Mesendoderm (in vitro differentiated cells): ENCODE measurements at regions not wholly inside any gene's neighbourhood (a gene's known extent, or its start where the extent isn't known, plus 50 kb on each side); places are given as distances from the start of the nearest gene placed in this dataset.

ENCODE experiments used
- DNase-seq: peaks from one replicate; pipeline ENCODE4 v3.0.0; 2013
- H2AK5ac ChIP-seq: 2 replicates; pipeline ENCODE4 v1.6.1; 2013; ENCODE audit warnings: low read length, inconsistent platforms
- H2BK120ac ChIP-seq: 2 replicates; pipeline ENCODE4 v1.6.1; 2013; ENCODE audit warnings: low read depth, mild to moderate bottlenecking, low read length, moderate library complexity, mixed read lengths
- H2BK15ac ChIP-seq: replicated peaks from 2 replicates; pipeline ENCODE4 v1.6.1; 2013; ENCODE audit warnings: low read depth, mild to moderate bottlenecking, moderate library complexity
- H2BK5ac ChIP-seq: 2 replicates; pipeline ENCODE4 v1.6.1; 2013; ENCODE audit warnings: low read length, inconsistent platforms
- H3K18ac ChIP-seq: 2 replicates; pipeline ENCODE4 v1.6.1; 2013; ENCODE audit warnings: mild to moderate bottlenecking, low read length, mixed read lengths
- H3K23ac ChIP-seq: one replicate; pipeline ENCODE4 v1.6.1; 2013; ENCODE audit warnings: low read length
- H3K27ac ChIP-seq: 2 replicates; pipeline ENCODE4 v1.5.1; 2013; ENCODE audit warnings: low read depth, mild to moderate bottlenecking, inconsistent platforms, low read length, moderate library complexity
- H3K27me3 ChIP-seq: 2 replicates; pipeline ENCODE4 v1.6.1; 2013; ENCODE audit warnings: low read length, control low read depth, mild to moderate bottlenecking, inconsistent platforms; ENCODE audit not compliant: insufficient read depth, poor library complexity
- H3K36me3 ChIP-seq: 2 replicates; pipeline ENCODE4 v1.6.1; 2013; ENCODE audit warnings: low read length, inconsistent platforms; ENCODE audit not compliant: control insufficient read depth, insufficient read depth
- H3K4ac ChIP-seq: one replicate; pipeline ENCODE4 v1.6.1; 2013; ENCODE audit warnings: low read depth, mild to moderate bottlenecking, low read length, moderate library complexity
- H3K4me1 ChIP-seq: 2 replicates; pipeline ENCODE4 v1.6.1; 2013; ENCODE audit warnings: low read depth, low read length, inconsistent platforms; ENCODE audit not compliant: control insufficient read depth
- H3K4me2 ChIP-seq: 2 replicates; pipeline ENCODE4 v1.6.1; 2013; ENCODE audit warnings: low read length
- H3K4me3 ChIP-seq: 2 replicates; pipeline ENCODE4 v1.5.1; 2013; ENCODE audit warnings: mild to moderate bottlenecking, low read length
- H3K56ac ChIP-seq: one replicate; pipeline ENCODE4 v1.6.1; 2013; ENCODE audit warnings: low read length
- H3K79me1 ChIP-seq: 2 replicates; pipeline ENCODE4 v1.6.1; 2013; ENCODE audit warnings: low read length, inconsistent platforms
- H3K79me2 ChIP-seq: 2 replicates; pipeline ENCODE4 v1.6.1; 2013; ENCODE audit warnings: mild to moderate bottlenecking, low read length; ENCODE audit not compliant: control insufficient read depth, insufficient read depth
- H3K9ac ChIP-seq: 2 replicates; pipeline ENCODE4 v1.6.1; 2013; ENCODE audit warnings: low read length, inconsistent platforms
- H4K5ac ChIP-seq: one replicate; pipeline ENCODE4 v1.6.1; 2013; ENCODE audit warnings: low read length
- H4K8ac ChIP-seq: one replicate; pipeline ENCODE4 v1.6.1; 2013; ENCODE audit warnings: low read depth, mild to moderate bottlenecking, control low read depth, low read length, moderate library complexity
- WGBS: extraction: QIAGEN DNeasy Blood & Tissue Kit; methylation state at CpG from one replicate; pipeline ENCODE4 v1.1.7; 2013; ENCODE audit warnings: low lambda C conversion rate, missing lambda C conversion rate; ENCODE audit not compliant: insufficient coverage; ENCODE audit errors: extremely low coverage; 5-methylcytosine and 5-hydroxymethylcytosine counted together

DNA sequence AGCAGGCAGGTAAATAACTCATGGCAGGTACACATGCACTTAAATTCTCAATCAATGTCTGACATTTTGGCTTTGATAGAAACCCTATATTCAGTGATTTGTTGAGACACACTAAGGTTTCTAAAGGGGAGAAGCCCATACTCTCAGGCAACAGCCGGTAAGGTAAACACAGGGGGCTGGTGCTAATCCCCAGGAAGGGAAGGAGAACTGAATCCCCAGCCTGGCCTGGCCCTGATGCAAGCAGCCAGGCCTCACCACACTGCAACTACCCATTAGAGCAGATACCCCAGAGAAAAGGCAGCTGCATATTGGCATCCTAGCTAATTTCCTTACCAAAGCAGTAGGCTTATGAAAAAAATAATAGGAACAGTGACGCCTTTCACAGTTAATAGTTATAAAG is 116.5 kb upstream of the LRRC7 start:
- H3K4me2 ChIP-seq, result no peak overlapping the region
- no peaks in the 10 kb centered on the region for H3K79me1 ChIP-seq
- WGBS, result no CpG with 5 or more reads among the region's 2 CpGs

DNA sequence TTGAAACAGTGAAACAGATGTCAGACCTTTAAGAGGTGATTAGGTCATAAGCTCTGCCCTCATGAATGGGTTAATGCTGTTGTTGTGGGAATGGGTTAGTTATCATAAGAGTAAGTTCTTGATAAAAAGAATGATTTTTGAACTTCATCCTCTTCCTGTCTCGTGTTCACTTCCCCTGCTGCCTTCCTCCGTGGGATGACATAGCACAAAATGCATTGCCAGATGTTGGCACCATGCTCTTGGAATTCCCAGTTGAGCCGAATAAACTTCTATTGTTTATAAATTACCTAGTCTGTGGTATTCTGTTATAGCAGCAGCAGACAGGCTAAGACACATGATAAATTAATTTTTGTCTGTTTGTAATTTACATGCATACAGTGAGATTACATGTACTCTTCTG is 112.0 kb upstream of the LRRC7 start:
- Histone ChIP-seq H3K27ac (no peak overlapping the region), H2AK5ac (no peak overlapping the region), H2BK15ac (no peak overlapping the region), H3K79me1 (no peaks in the 10 kb centered on the region), H3K23ac (no peak overlapping the region), H3K18ac (no peak overlapping the region), H3K4ac (no peak overlapping the region), H3K4me3 (no peak overlapping the region), H3K9ac (no peak overlapping the region), H4K5ac (no peak overlapping the region), H3K56ac (no peak overlapping the region), H3K4me2 (no peak overlapping the region), H3K27me3 (no peaks in the 10 kb centered on the region), H3K36me3 (no peaks in the 10 kb centered on the region), H3K4me1 (no peaks in the 10 kb centered on the region), H3K79me2 (no peaks in the 10 kb centered on the region), H2BK120ac (no peak overlapping the region), H4K8ac (no peak overlapping the region), H2BK5ac (no peak overlapping the region)
- WGBS, result no CpG with 5 or more reads among the region's 3 CpGs
- no peak for DNase-seq

More for the DNA sequence above, 116.5 kb upstream of the LRRC7 start:
- Histone ChIP-seq H2AK5ac (no peak overlapping the region), H2BK5ac (no peak overlapping the region), H4K8ac (no peak overlapping the region), H2BK15ac (no peak overlapping the region), H3K27me3 (no peaks in the 10 kb centered on the region), H3K9ac (no peak overlapping the region), H3K79me2 (no peaks in the 10 kb centered on the region), H3K18ac (no peak overlapping the region), H3K4ac (no peak overlapping the region), H4K5ac (no peak overlapping the region), H3K56ac (no peak overlapping the region), H3K27ac (no peak overlapping the region), H2BK120ac (no peak overlapping the region), H3K4me1 (no peaks in the 10 kb centered on the region), H3K23ac (no peak overlapping the region), H3K36me3 (no peaks in the 10 kb centered on the region), H3K4me3 (no peak overlapping the region)
- peak; percentile 28 for DNase-seq

DNA sequence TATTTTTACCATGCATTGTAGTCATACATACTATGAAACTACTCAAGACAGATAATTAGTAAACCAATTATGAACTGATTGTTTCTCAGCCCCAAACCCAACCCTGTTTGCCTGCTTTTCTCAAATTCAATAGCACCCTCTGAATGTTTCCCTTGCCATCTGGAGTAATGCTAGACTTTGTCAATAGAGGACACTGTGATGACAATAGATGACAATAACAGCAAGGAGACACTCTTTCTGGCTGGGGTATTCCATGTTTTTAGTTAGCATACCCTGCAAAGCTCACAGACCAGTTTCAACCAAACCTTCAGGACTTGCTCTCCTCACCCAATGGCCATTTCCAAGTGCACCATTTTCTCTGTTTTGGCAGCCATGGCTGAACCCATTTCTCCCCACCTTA is 108.5 kb upstream of the LRRC7 start:
- no peak overlapping the region for H2AK5ac ChIP-seq
- no peak overlapping the region for H3K4ac ChIP-seq
- no peak overlapping the region for H2BK5ac ChIP-seq
- H3K4me2 ChIP-seq, result no peak overlapping the region
- no peaks in the 10 kb centered on the region for H3K36me3 ChIP-seq
- H3K4me1 ChIP-seq, result no peaks in the 10 kb centered on the region
- no peak overlapping the region for H3K4me3 ChIP-seq
- H3K56ac ChIP-seq, result no peak overlapping the region
- no peak overlapping the region for H2BK120ac ChIP-seq
- H4K5ac ChIP-seq, result no peak overlapping the region
- H3K9ac ChIP-seq, result no peak overlapping the region
- no peak overlapping the region for H2BK15ac ChIP-seq
- H3K27me3 ChIP-seq, result no peaks in the 10 kb centered on the region
- DNase-seq, result peak; percentile 39
- no peak overlapping the region for H3K27ac ChIP-seq
- no peaks in the 10 kb centered on the region for H3K79me1 ChIP-seq
- H3K18ac ChIP-seq, result no peak overlapping the region
- no peak overlapping the region for H4K8ac ChIP-seq
- H3K23ac ChIP-seq, result no peak overlapping the region
- no peaks in the 10 kb centered on the region for H3K79me2 ChIP-seq

DNA sequence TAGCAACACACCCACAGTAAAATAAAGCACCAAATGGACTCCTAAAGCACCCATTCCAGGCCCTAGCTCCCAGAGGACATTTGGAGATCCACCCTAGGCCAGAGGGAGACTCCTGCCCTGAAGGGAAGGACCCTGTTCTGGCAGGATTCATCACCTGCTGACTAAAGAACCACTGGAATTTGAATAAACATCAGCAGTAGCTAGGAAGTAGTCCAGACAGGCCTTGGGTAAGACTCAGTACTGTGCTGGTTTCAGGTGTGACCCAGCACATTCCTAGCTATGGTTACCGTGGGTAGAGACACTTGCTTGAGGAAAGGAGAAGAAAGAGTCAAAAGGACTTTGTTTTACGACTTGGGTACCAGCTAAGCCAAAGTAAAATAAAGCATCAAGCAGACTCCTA is 92.7 kb upstream of the LRRC7 start:
- Histone ChIP-seq H3K27me3 (no peaks in the 10 kb centered on the region), H3K4me1 (no peaks in the 10 kb centered on the region), H3K56ac (peak overlapping the region; percentile 5), H3K4me3 (no peak overlapping the region), H4K8ac (no peak overlapping the region), H3K4ac (no peak overlapping the region), H4K5ac (no peak overlapping the region), H3K23ac (no peak overlapping the region), H3K18ac (peak overlapping the region; percentile 6), H2BK120ac (no peak overlapping the region), H2AK5ac (no peak overlapping the region), H3K4me2 (no peak overlapping the region), H2BK5ac (peak overlapping the region; percentile 3), H3K9ac (no peak overlapping the region), H3K27ac (no peak overlapping the region), H2BK15ac (no peak overlapping the region), H3K36me3 (no peaks in the 10 kb centered on the region), H3K79me2 (no peaks in the 10 kb centered on the region), H3K79me1 (no peaks in the 10 kb centered on the region)
- WGBS, result no CpG with 5 or more reads among the region's 2 CpGs
- DNase-seq, result peak; percentile 60

DNA sequence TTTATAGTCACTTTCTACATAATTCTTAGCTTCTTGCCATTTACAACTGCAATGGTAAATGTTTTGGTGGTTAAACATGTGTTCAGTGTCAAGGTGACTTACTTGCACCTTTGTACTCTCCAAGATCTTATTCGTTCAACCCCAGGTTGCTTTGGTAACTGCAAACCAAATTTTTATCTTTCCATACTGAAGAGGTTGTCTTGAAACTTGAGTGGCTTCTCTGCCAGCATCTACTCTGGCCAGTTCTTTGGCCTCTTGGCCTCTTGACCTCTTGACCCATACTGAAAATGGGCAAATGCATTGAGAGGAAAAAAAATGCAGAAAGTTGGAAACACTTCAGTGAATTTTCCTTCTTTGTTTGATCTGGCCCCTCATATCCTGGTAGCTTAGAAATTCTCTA is 88.0 kb upstream of the LRRC7 start:
- no peak overlapping the region for H3K4me2 ChIP-seq
- DNase-seq, result no peak
- WGBS, result no CpG with 5 or more reads among the region's 1 CpG

DNA sequence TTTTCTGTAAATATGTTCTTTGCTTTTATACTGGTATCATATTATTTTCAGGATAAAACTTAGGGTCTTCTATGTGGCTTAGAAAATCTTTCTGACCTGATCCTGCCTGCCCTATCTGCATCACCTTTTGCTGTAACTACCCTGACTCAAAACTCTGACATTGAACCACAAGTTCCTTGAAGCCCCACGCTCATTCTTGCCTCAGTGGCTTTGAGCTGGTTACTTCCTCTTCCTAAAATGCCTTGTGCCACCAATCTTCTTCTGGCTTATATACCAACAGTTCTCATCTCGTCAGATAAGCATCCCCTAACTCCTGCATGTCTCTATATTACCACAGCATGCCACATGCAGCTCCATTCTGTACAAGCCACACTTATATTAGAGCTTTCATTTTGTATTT is 84.5 kb upstream of the LRRC7 start:
- no peak for DNase-seq
- no peak overlapping the region for H2BK120ac ChIP-seq
- WGBS, result no CpG with 5 or more reads among the region's 2 CpGs

More for the DNA sequence above, 88.0 kb upstream of the LRRC7 start:
- H3K27me3 ChIP-seq, result no peaks in the 10 kb centered on the region
- no peak overlapping the region for H4K5ac ChIP-seq
- no peaks in the 10 kb centered on the region for H3K79me2 ChIP-seq
- H2BK120ac ChIP-seq, result no peak overlapping the region
- no peak overlapping the region for H3K9ac ChIP-seq
- no peak overlapping the region for H3K4ac ChIP-seq
- H3K36me3 ChIP-seq, result no peaks in the 10 kb centered on the region
- H2AK5ac ChIP-seq, result no peak overlapping the region
- H2BK5ac ChIP-seq, result no peak overlapping the region
- no peak overlapping the region for H3K27ac ChIP-seq
- no peak overlapping the region for H3K23ac ChIP-seq
- no peak overlapping the region for H3K56ac ChIP-seq
- H2BK15ac ChIP-seq, result no peak overlapping the region
- H3K18ac ChIP-seq, result no peak overlapping the region
- no peak overlapping the region for H4K8ac ChIP-seq
- H3K4me1 ChIP-seq, result no peaks in the 10 kb centered on the region
- no peaks in the 10 kb centered on the region for H3K79me1 ChIP-seq
- H3K4me3 ChIP-seq, result no peak overlapping the region

More for the DNA sequence above, 84.5 kb upstream of the LRRC7 start:
- H3K36me3 ChIP-seq, result no peaks in the 10 kb centered on the region
- H3K4me2 ChIP-seq, result no peak overlapping the region
- no peak overlapping the region for H2BK5ac ChIP-seq
- no peak overlapping the region for H2AK5ac ChIP-seq
- no peak overlapping the region for H3K56ac ChIP-seq
- no peak overlapping the region for H4K5ac ChIP-seq
- no peak overlapping the region for H2BK15ac ChIP-seq
- H3K79me1 ChIP-seq, result no peaks in the 10 kb centered on the region
- no peaks in the 10 kb centered on the region for H3K27me3 ChIP-seq
- no peak overlapping the region for H3K4me3 ChIP-seq
- no peak overlapping the region for H3K23ac ChIP-seq
- H4K8ac ChIP-seq, result no peak overlapping the region
- no peak overlapping the region for H3K27ac ChIP-seq
- H3K79me2 ChIP-seq, result no peaks in the 10 kb centered on the region
- H3K9ac ChIP-seq, result no peak overlapping the region
- H3K4me1 ChIP-seq, result no peaks in the 10 kb centered on the region
- no peak overlapping the region for H3K4ac ChIP-seq
- no peak overlapping the region for H3K18ac ChIP-seq
